Neural progenitor cell (in vitro differentiated cells): ENCODE measurements at regions not wholly inside any gene's neighbourhood (a gene's known extent, or its start where the extent isn't known, plus 50 kb on each side); places are given as distances from the start of the nearest gene placed in this dataset.

Experiments
- DNase-seq: peaks from one replicate; pipeline ENCODE4 v3.0.0-alpha.2; 2016; ENCODE audit warnings: low spot score
- H2AFZ ChIP-seq: fragments of 200-600 bp; sonication (generic); replicated peaks from 2 replicates; pipeline ENCODE4 v1.6.1; 2016; ENCODE audit warnings: antibody characterized with exemption
- H3F3A ChIP-seq: fragments of 200-600 bp; sonication (generic); 2 replicates; pipeline ENCODE4 v1.6.1; 2016; ENCODE audit warnings: antibody characterized with exemption, low read depth
- H3K27ac ChIP-seq: fragments of 200-600 bp; sonication (generic); 2 replicates; pipeline ENCODE4 v1.5.1; 2016; ENCODE audit warnings: mild to moderate bottlenecking
- H3K27me3 ChIP-seq: fragments of 200-600 bp; sonication (generic); 2 replicates; pipeline ENCODE4 v1.6.1; 2016; ENCODE audit warnings: mild to moderate bottlenecking, moderate library complexity
- H3K36me3 ChIP-seq: fragments of 200-600 bp; sonication (generic); 2 replicates; pipeline ENCODE4 v1.5.1; 2016
- H3K4me1 ChIP-seq: fragments of 200-600 bp; sonication (generic); 2 replicates; pipeline ENCODE4 v1.6.1; 2016; ENCODE audit warnings: mixed run types
- H3K4me2 ChIP-seq: fragments of 200-600 bp; sonication (generic); 2 replicates; pipeline ENCODE4 v1.6.1; 2016
- H3K4me3 ChIP-seq: fragments of 200-600 bp; sonication (generic); 2 replicates; pipeline ENCODE4 v1.5.1; 2016
- H3K79me2 ChIP-seq: fragments of 200-600 bp; sonication (generic); 2 replicates; pipeline ENCODE4 v1.6.1; 2016; ENCODE audit warnings: low read depth
- H3K9ac ChIP-seq: fragments of 200-600 bp; sonication (generic); 2 replicates; pipeline ENCODE4 v1.6.1; 2016
- H3K9me3 ChIP-seq: fragments of 200-600 bp; sonication (generic); 2 replicates; pipeline ENCODE4 v1.5.1; 2016; ENCODE audit warnings: low read depth
- H4K20me1 ChIP-seq: fragments of 200-600 bp; sonication (generic); 2 replicates; pipeline ENCODE4 v1.6.1; 2016; ENCODE audit warnings: low read depth
- H3K27ac Mint-ChIP-seq: 3 replicates; pipeline ENCODE4 v1.8.0; 2021; ENCODE audit warnings: mixed read lengths
- H3K27me3 Mint-ChIP-seq: 2 replicates; pipeline ENCODE4 v1.8.0; 2022; ENCODE audit warnings: low read depth, mild to moderate bottlenecking, inconsistent platforms, moderate library complexity, mixed read lengths; ENCODE audit not compliant: insufficient read depth
- H3K36me3 Mint-ChIP-seq: 3 replicates; pipeline ENCODE4 v1.8.0; 2021; ENCODE audit warnings: mixed read lengths
- H3K4me1 Mint-ChIP-seq: 3 replicates; pipeline ENCODE4 v1.8.0; 2021; ENCODE audit warnings: mixed read lengths
- H3K4me3 Mint-ChIP-seq: 3 replicates; pipeline ENCODE4 v1.8.0; 2021; ENCODE audit warnings: mild to moderate bottlenecking, moderate library complexity, mixed read lengths
- H3K9me3 Mint-ChIP-seq: 3 replicates; pipeline ENCODE4 v1.8.0; 2020; ENCODE audit warnings: mixed read lengths
- CTCF ChIP-seq: fragments of 200-600 bp; sonication (generic); IDR thresholded peaks from 2 replicates; pipeline ENCODE4 v1.5.1; 2017; ENCODE audit warnings: antibody characterized with exemption, mild to moderate bottlenecking
- EZH2 ChIP-seq: fragments of 200-600 bp; sonication (generic); IDR thresholded peaks from 2 replicates; pipeline ENCODE4 v1.6.1; 2017; ENCODE audit warnings: antibody characterized with exemption, mild to moderate bottlenecking, moderate library complexity
- EZH2phosphoT487 ChIP-seq: fragments of 200-600 bp; sonication (generic); IDR thresholded peaks from 2 replicates; pipeline ENCODE4 v1.6.1; 2017; ENCODE audit warnings: antibody characterized with exemption

- no peak overlapping the region for H2AFZ ChIP-seq
- Mint-ChIP-seq H3K27me3 (peaks cover 5% of the 10 kb centered on the region), H3K36me3 (peaks cover 2% of the 10 kb centered on the region), H3K4me3 (no peak overlapping the region), H3K9me3 (peaks cover 14% of the 10 kb centered on the region), H3K27ac (no peak overlapping the region), H3K4me1 (peaks cover 4% of the 10 kb centered on the region)
- H3K9me3 ChIP-seq = no peaks in the 10 kb centered on the region
- no peak for DNase-seq
- H3F3A ChIP-seq = no peaks in the 10 kb centered on the region
- H3K27ac ChIP-seq = no peak overlapping the region
- H3K4me1 ChIP-seq = no peaks in the 10 kb centered on the region
- H3K4me2 ChIP-seq = no peak overlapping the region
- H3K36me3 ChIP-seq = no peaks in the 10 kb centered on the region
- H3K4me3 ChIP-seq = no peak overlapping the region
- TF ChIP-seq CTCF (no peak), EZH2 (no peak), EZH2phosphoT487 (no peak)
- H3K27me3 ChIP-seq = no peaks in the 10 kb centered on the region
- H3K9ac ChIP-seq = no peak overlapping the region
- H3K79me2 ChIP-seq = no peaks in the 10 kb centered on the region
- no peaks in the 10 kb centered on the region for H4K20me1 ChIP-seq
Measured at GRCh38 chr13:107078229-107078765, 510.4 kb upstream of the ARGLU1 start.

DNA sequence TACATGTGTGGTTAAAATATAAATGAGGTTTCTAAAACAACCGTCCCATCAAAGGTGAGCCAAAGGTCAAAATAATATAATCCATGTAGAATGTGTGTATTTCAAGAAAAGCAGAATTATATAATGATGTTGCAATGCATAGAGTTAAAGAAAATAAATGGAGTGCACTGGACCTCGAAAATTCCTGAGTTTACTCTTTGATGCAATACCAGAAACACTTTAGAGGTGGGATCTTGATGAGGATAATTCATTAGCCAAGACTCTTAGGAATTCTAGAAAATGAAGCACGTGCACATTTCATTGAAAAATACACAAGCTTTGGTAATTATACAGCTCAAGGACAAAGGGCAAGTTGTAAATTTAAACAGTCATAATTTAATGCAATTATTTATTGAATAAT, 508.9 kb upstream of the ARGLU1 start:
- Histone ChIP-seq H3K79me2 (no peaks in the 10 kb centered on the region), H3K27ac (no peak overlapping the region), H3K4me1 (no peaks in the 10 kb centered on the region), H3K27me3 (no peaks in the 10 kb centered on the region), H3F3A (no peaks in the 10 kb centered on the region), H3K9me3 (no peaks in the 10 kb centered on the region), H3K36me3 (no peaks in the 10 kb centered on the region), H3K4me2 (no peak overlapping the region), H3K4me3 (no peak overlapping the region), H4K20me1 (no peaks in the 10 kb centered on the region), H3K9ac (no peak overlapping the region), H2AFZ (no peak overlapping the region)
- Mint-ChIP-seq H3K27ac (no peak overlapping the region), H3K9me3 (peaks cover 14% of the 10 kb centered on the region), H3K4me1 (peaks cover 4% of the 10 kb centered on the region), H3K4me3 (no peak overlapping the region), H3K27me3 (peaks cover 5% of the 10 kb centered on the region), H3K36me3 (peaks cover 2% of the 10 kb centered on the region)
- no peak for DNase-seq
- TF ChIP-seq CTCF (no peak), EZH2phosphoT487 (no peak), EZH2 (no peak)

- Histone ChIP-seq H3K9ac (no peak overlapping the region), H3K27me3 (no peaks in the 10 kb centered on the region), H2AFZ (no peak overlapping the region), H3K4me2 (no peak overlapping the region), H3K4me1 (no peaks in the 10 kb centered on the region), H3K4me3 (no peak overlapping the region), H3K9me3 (no peaks in the 10 kb centered on the region), H4K20me1 (no peaks in the 10 kb centered on the region), H3K36me3 (no peaks in the 10 kb centered on the region), H3F3A (no peaks in the 10 kb centered on the region), H3K27ac (no peak overlapping the region), H3K79me2 (no peaks in the 10 kb centered on the region)
- H3K27ac Mint-ChIP-seq = no peak overlapping the region
- TF ChIP-seq CTCF (no peak), EZH2phosphoT487 (no peak), EZH2 (no peak)
- peaks cover 4% of the 10 kb centered on the region for H3K4me1 Mint-ChIP-seq
- H3K9me3 Mint-ChIP-seq = peaks cover 14% of the 10 kb centered on the region
- H3K27me3 Mint-ChIP-seq = peaks cover 5% of the 10 kb centered on the region
- H3K4me3 Mint-ChIP-seq = no peak overlapping the region
- peaks cover 2% of the 10 kb centered on the region for H3K36me3 Mint-ChIP-seq
- DNase-seq = no peak
Measured at GRCh38 chr13:107075576-107075975, 507.6 kb upstream of the ARGLU1 start.
